ENCODE measurements at regions not wholly inside any gene's neighbourhood (a gene's known extent, or its start where the extent isn't known, plus 50 kb on each side); places are given as distances from the start of the nearest gene placed in this dataset.

- no peak for TF ChIP-seq CTCF (IDR thresholded peaks at IDR 0.05; ENCODE audit: low read length)
- no peak for TF ChIP-seq EZH2 (IDR thresholded peaks at IDR 0.05; ENCODE audit: borderline replicate concordance, low read length)
Observed at GRCh38 chr9:99433555-99433954, 211.5 kb downstream of the SEC61B start.
